ENCODE measurements at regions not wholly inside any gene's neighbourhood (a gene's known extent, or its start where the extent isn't known, plus 50 kb on each side); places are given as distances from the start of the nearest gene placed in this dataset.
"Not testable (repeated sequence)": the region's sequence is repeated elsewhere in the genome, so short reads cannot be mapped to it uniquely, and the experiment has no call there.

DNA sequence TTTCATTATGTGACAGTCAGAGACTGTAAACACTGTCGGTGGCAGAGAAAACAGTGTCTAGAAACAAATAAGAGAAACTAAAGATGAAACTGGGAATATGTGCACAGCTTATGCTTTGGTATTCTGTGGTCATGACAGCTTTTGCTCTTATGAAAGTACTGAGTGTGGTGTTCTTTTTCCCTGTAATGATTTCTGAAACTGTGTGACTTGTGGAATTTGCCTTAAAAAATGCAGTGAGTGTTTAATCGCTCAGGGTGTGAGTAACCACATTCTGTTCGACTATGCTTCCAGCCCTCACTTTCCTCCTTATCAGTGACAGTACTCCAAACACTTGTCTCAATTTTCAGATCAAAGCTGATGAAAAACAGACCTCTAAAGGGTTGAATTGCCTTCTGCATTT, 66.9 kb upstream of the DIAPH3 start:
- TF ChIP-seq, protein P1, sequence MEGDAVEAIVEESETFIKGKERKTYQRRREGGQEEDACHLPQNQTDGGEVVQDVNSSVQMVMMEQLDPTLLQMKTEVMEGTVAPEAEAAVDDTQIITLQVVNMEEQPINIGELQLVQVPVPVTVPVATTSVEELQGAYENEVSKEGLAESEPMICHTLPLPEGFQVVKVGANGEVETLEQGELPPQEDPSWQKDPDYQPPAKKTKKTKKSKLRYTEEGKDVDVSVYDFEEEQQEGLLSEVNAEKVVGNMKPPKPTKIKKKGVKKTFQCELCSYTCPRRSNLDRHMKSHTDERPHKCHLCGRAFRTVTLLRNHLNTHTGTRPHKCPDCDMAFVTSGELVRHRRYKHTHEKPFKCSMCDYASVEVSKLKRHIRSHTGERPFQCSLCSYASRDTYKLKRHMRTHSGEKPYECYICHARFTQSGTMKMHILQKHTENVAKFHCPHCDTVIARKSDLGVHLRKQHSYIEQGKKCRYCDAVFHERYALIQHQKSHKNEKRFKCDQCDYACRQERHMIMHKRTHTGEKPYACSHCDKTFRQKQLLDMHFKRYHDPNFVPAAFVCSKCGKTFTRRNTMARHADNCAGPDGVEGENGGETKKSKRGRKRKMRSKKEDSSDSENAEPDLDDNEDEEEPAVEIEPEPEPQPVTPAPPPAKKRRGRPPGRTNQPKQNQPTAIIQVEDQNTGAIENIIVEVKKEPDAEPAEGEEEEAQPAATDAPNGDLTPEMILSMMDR (IDR thresholded peaks at IDR 0.05), result no peak
- Mint-ChIP-seq H3K27me3 (ENCODE audit: low read depth, poor library complexity) (no peaks in the 10 kb centered on the region), H3K36me3 (ENCODE audit: low read depth) (no peaks in the 10 kb centered on the region), H3K4me1 (peaks cover 21% of the 10 kb centered on the region), H3K27ac (no peak overlapping the region), H3K9me3 (no peaks in the 10 kb centered on the region), H3K4me3 (no peak overlapping the region)
- DNase-seq, result no peak

DNA sequence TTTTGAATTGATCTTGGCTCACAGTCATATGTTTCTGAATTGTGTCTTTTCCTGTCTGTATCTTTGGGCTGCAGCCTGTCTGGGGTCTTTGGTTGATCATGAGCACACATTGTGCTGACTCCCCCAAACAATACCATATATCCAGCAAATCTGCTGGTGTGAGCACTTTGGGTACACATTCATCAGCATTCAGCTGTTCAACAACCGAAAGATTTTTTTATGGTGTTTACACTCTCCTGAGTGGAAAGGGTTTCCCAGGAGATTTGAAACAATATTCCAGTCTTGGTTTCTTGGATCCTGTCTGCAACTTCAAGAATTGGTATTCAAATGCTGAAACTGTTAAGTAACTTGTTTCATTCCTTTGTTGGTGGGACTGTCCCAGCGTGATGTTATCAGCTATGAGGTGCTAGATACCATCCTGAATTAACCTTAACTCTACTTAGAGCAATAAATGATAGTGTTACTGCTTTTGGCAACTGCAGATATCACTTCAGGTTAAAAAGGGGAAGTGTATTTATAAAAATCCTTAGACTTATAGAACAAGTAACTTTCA, 78.4 kb upstream of the DIAPH3 start:
- H3K9me3 Mint-ChIP-seq, result no peaks in the 10 kb centered on the region
- H3K36me3 Mint-ChIP-seq (ENCODE audit: low read depth), result no peaks in the 10 kb centered on the region
- H3K4me3 Mint-ChIP-seq, result no peak overlapping the region
- TF ChIP-seq, protein P1 (IDR thresholded peaks at IDR 0.05), result no peak
- no peaks in the 10 kb centered on the region for H3K4me1 Mint-ChIP-seq
- no peak for DNase-seq
- no peaks in the 10 kb centered on the region for H3K27me3 Mint-ChIP-seq (ENCODE audit: low read depth, poor library complexity)
- H3K27ac Mint-ChIP-seq, result peak overlapping the region; percentile 4

GRCh38 chr13:60244381-60244780, 80.7 kb upstream of the DIAPH3 start:
- no peak for DNase-seq
- no peaks in the 10 kb centered on the region for H3K9me3 Mint-ChIP-seq
- TF ChIP-seq, protein P1 (IDR thresholded peaks at IDR 0.05), result no peak
- no peak overlapping the region for H3K4me3 Mint-ChIP-seq
- no peaks in the 10 kb centered on the region for H3K4me1 Mint-ChIP-seq
- H3K36me3 Mint-ChIP-seq (ENCODE audit: low read depth), result no peaks in the 10 kb centered on the region
- no peak overlapping the region for H3K27ac Mint-ChIP-seq
- no peaks in the 10 kb centered on the region for H3K27me3 Mint-ChIP-seq (ENCODE audit: low read depth, poor library complexity)

GRCh38 chr13:60251419-60251818, 87.7 kb upstream of the DIAPH3 start:
- not testable (repeated sequence) for H3K27me3 Mint-ChIP-seq (ENCODE audit: low read depth, poor library complexity); DNase-seq; H3K27ac Mint-ChIP-seq; H3K4me1 Mint-ChIP-seq; H3K4me3 Mint-ChIP-seq
- Mint-ChIP-seq H3K36me3 (ENCODE audit: low read depth) (peaks cover 13% of the 10 kb centered on the region), H3K9me3 (peaks cover 35% of the 10 kb centered on the region)

DNA sequence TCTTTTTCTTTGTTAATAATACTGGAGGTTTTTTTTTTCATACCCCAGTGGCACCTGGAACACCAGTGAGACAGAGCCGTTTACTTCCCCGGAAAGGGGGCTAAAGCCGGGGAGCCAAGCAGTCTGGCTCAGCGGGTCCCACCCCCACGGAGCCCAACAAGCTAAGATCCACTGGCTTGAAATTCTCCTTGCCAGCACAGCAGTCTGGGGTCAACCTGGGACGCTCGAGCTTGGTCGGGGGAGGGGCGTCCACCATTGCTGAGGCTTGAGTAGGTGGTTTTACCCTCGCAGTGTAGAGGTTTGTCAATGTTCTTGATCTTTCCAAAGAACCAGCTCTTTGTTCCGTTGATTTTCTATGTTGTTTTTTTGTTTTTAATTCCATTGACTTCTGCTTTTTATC, 94.6 kb upstream of the DIAPH3 start:
- Mint-ChIP-seq H3K36me3 (ENCODE audit: low read depth) (peaks cover 6% of the 10 kb centered on the region), H3K4me3 (no peak overlapping the region), H3K9me3 (peaks cover 52% of the 10 kb centered on the region), H3K4me1 (peaks cover 9% of the 10 kb centered on the region), H3K27me3 (ENCODE audit: low read depth, poor library complexity) (no peaks in the 10 kb centered on the region), H3K27ac (no peak overlapping the region)
- DNase-seq, result no peak
- TF ChIP-seq, protein P1 (IDR thresholded peaks at IDR 0.05), result no peak

GRCh38 chr13:60260440-60260839, 96.7 kb upstream of the DIAPH3 start:
- no peak for DNase-seq
- Mint-ChIP-seq H3K9me3 (peaks cover 41% of the 10 kb centered on the region), H3K4me1 (peaks cover 9% of the 10 kb centered on the region), H3K36me3 (ENCODE audit: low read depth) (peaks cover 6% of the 10 kb centered on the region), H3K27ac (no peak overlapping the region), H3K4me3 (no peak overlapping the region), H3K27me3 (ENCODE audit: low read depth, poor library complexity) (no peaks in the 10 kb centered on the region)
- TF ChIP-seq, protein P1 (IDR thresholded peaks at IDR 0.05), result no peak

Data from nephron progenitor cell (in vitro differentiated cells).